ENCODE measurements at regions not wholly inside any gene's neighbourhood (a gene's known extent, or its start where the extent isn't known, plus 50 kb on each side); places are given as distances from the start of the nearest gene placed in this dataset.

GRCh38 chr6:167470101-167470835, 145.4 kb downstream of the TTLL2 start:
- H3K4me2 ChIP-seq (ENCODE audit: insufficient read depth, low read length): no peak overlapping the region
- TF ChIP-seq CTCF (IDR thresholded peaks at IDR 0.05; ENCODE audit: extremely low read depth, low read depth, low read length): no peak
- H3K9me3 ChIP-seq (ENCODE audit: low read depth, low read length): peaks cover 3% of the 10 kb centered on the region

GRCh38 chr6:167470836-167471547, 146.1 kb downstream of the TTLL2 start:
- no peaks in the 10 kb centered on the region for H3K27me3 ChIP-seq (ENCODE audit: insufficient read depth, low read length)
- no peak overlapping the region for H3K27ac ChIP-seq (ENCODE audit: low read depth, low read length)
- no peak for DNase-seq (ENCODE audit: insufficient read length, low spot score, missing footprints)
- no peak for TF ChIP-seq CTCF (IDR thresholded peaks at IDR 0.05; ENCODE audit: extremely low read depth, low read depth, low read length)
- H3K9me3 ChIP-seq (ENCODE audit: low read depth, low read length): peaks cover 3% of the 10 kb centered on the region
- no peaks in the 10 kb centered on the region for H3K4me1 ChIP-seq (ENCODE audit: insufficient read depth, low read length)
- no peaks in the 10 kb centered on the region for H3K36me3 ChIP-seq (ENCODE audit: insufficient read depth, low read length)
- no peak overlapping the region for H3K4me3 ChIP-seq (ENCODE audit: insufficient read depth, low read length)
- H4K20me1 ChIP-seq (ENCODE audit: insufficient read depth, low read length): no peaks in the 10 kb centered on the region
- no peak overlapping the region for H2AFZ ChIP-seq (ENCODE audit: low read length)
- H3K79me2 ChIP-seq (ENCODE audit: insufficient read depth, low read length): no peaks in the 10 kb centered on the region
- no peak overlapping the region for H3K4me2 ChIP-seq (ENCODE audit: insufficient read depth, low read length)

More at GRCh38 chr6:167470101-167470835, 145.4 kb downstream of the TTLL2 start:
- Histone ChIP-seq H3K79me2 (ENCODE audit: insufficient read depth, low read length) (no peaks in the 10 kb centered on the region), H4K20me1 (ENCODE audit: insufficient read depth, low read length) (no peaks in the 10 kb centered on the region), H3K36me3 (ENCODE audit: insufficient read depth, low read length) (no peaks in the 10 kb centered on the region), H3K27me3 (ENCODE audit: insufficient read depth, low read length) (no peaks in the 10 kb centered on the region), H3K27ac (ENCODE audit: low read depth, low read length) (no peak overlapping the region), H3K4me1 (ENCODE audit: insufficient read depth, low read length) (no peaks in the 10 kb centered on the region), H3K4me3 (ENCODE audit: insufficient read depth, low read length) (no peak overlapping the region), H2AFZ (ENCODE audit: low read length) (no peak overlapping the region)
- no peak for DNase-seq (ENCODE audit: insufficient read length, low spot score, missing footprints)

- Histone ChIP-seq H3K27me3 (ENCODE audit: insufficient read depth, low read length) (no peaks in the 10 kb centered on the region), H3K9me3 (ENCODE audit: low read depth, low read length) (peaks cover 3% of the 10 kb centered on the region), H3K79me2 (ENCODE audit: insufficient read depth, low read length) (no peaks in the 10 kb centered on the region), H3K27ac (ENCODE audit: low read depth, low read length) (no peak overlapping the region), H3K36me3 (ENCODE audit: insufficient read depth, low read length) (no peaks in the 10 kb centered on the region), H4K20me1 (ENCODE audit: insufficient read depth, low read length) (no peaks in the 10 kb centered on the region), H3K4me1 (ENCODE audit: insufficient read depth, low read length) (no peaks in the 10 kb centered on the region), H3K4me3 (ENCODE audit: insufficient read depth, low read length) (no peak overlapping the region), H3K4me2 (ENCODE audit: insufficient read depth, low read length) (no peak overlapping the region), H2AFZ (ENCODE audit: low read length) (no peak overlapping the region)
- DNase-seq (ENCODE audit: insufficient read length, low spot score, missing footprints): no peak
- TF ChIP-seq CTCF (IDR thresholded peaks at IDR 0.05; ENCODE audit: extremely low read depth, low read depth, low read length): no peak
These were observed 146.7 kb downstream of the TTLL2 start for GRCh38 chr6:167471548-167471930.

- Histone ChIP-seq H3K9me3 (ENCODE audit: low read depth, low read length) (peaks cover 3% of the 10 kb centered on the region), H3K27ac (ENCODE audit: low read depth, low read length) (no peak overlapping the region), H3K36me3 (ENCODE audit: insufficient read depth, low read length) (no peaks in the 10 kb centered on the region), H3K4me3 (ENCODE audit: insufficient read depth, low read length) (no peak overlapping the region), H2AFZ (ENCODE audit: low read length) (no peak overlapping the region), H3K27me3 (ENCODE audit: insufficient read depth, low read length) (no peaks in the 10 kb centered on the region), H4K20me1 (ENCODE audit: insufficient read depth, low read length) (no peaks in the 10 kb centered on the region), H3K4me1 (ENCODE audit: insufficient read depth, low read length) (no peaks in the 10 kb centered on the region), H3K79me2 (ENCODE audit: insufficient read depth, low read length) (no peaks in the 10 kb centered on the region), H3K4me2 (ENCODE audit: insufficient read depth, low read length) (no peak overlapping the region)
- no peak for TF ChIP-seq CTCF (IDR thresholded peaks at IDR 0.05; ENCODE audit: extremely low read depth, low read depth, low read length)
- DNase-seq (ENCODE audit: insufficient read length, low spot score, missing footprints): no peak
These were observed 147.3 kb downstream of the TTLL2 start for GRCh38 chr6:167472148-167472547.

All from osteoblast (primary cell).